Muscle layer of duodenum (tissue), 2 donors: ENCODE measurements at regions not wholly inside any gene's neighbourhood (a gene's known extent, or its start where the extent isn't known, plus 50 kb on each side); places are given as distances from the start of the nearest gene placed in this dataset.
A peak's percentile ranks its signal among the peaks of the same experiment; 100 is the strongest.

Experiments used
- H3K27ac ChIP-seq: one replicate; pipeline ENCODE4 v1.7.0; 2013; ENCODE audit warnings: mild to moderate bottlenecking, low read length
- H3K27me3 ChIP-seq: one replicate; pipeline ENCODE4 v1.7.0; 2013; ENCODE audit warnings: low read depth, mild to moderate bottlenecking, control low read depth, low read length
- H3K36me3 ChIP-seq, 2 donors: one replicate each; pipeline ENCODE4 v1.7.0; 2013; ENCODE audit warnings: low read length in 2 of 2, control low read depth in 1 of 2, mild to moderate bottlenecking in 1 of 2; ENCODE audit not compliant: insufficient read depth in 2 of 2, control insufficient read depth in 1 of 2
- H3K4me1 ChIP-seq, 2 donors: one replicate each; pipeline ENCODE4 v1.7.0; 2013; ENCODE audit warnings: low read length in 2 of 2, mild to moderate bottlenecking in 2 of 2, control low read depth in 1 of 2, moderate library complexity in 1 of 2; ENCODE audit not compliant: insufficient read depth in 2 of 2, control insufficient read depth in 1 of 2
- H3K4me3 ChIP-seq, 2 donors: one replicate each; pipeline ENCODE4 v1.7.0; 2013; ENCODE audit warnings: low read length in 2 of 2, low read depth in 1 of 2, mild to moderate bottlenecking in 1 of 2
- H3K9me3 ChIP-seq, 2 donors: one replicate each; pipeline ENCODE4 v1.7.0; 2013; ENCODE audit warnings: low read length in 2 of 2, control low read depth in 1 of 2, mild to moderate bottlenecking in 1 of 2; ENCODE audit not compliant: control insufficient read depth in 1 of 2
- donor health status: healthy.

- no peaks in the 10 kb centered on the region for H3K9me3 ChIP-seq
- H3K27me3 ChIP-seq = no peaks in the 10 kb centered on the region
- no peak overlapping the region for H3K27ac ChIP-seq
- H3K4me3 ChIP-seq = no peak overlapping the region
- H3K4me1 ChIP-seq = no peaks in the 10 kb centered on the region
- no peaks in the 10 kb centered on the region for H3K36me3 ChIP-seq
Observed at GRCh38 chr16:73996624-73997339, 299.8 kb upstream of the PSMD7 start.

DNA sequence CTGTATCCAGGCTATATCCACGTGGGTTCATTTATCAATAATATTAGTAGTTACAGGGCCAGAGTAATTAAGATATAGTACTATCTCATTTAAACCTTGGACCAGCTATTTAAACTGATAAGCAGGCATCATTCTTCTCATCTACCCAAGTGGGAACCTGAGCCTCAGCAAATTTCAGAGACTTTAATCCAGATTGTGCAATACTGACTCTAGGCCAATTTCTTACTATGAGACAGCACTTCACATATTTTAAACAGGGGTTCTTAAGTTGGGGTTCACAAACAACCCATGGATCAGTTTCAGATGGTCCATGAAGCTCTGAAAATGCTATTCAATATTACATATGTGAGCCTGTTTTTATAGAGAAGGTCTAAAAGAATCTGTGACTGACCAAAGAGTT, 302.7 kb upstream of the PSMD7 start:
- Histone ChIP-seq H3K36me3 (no peaks in the 10 kb centered on the region), H3K27ac (no peak overlapping the region), H3K4me3 (no peak overlapping the region), H3K27me3 (no peaks in the 10 kb centered on the region), H3K4me1 (no peaks in the 10 kb centered on the region), H3K9me3 (no peaks in the 10 kb centered on the region)

GRCh38 chr16:73978407-73978784, 318.2 kb upstream of the PSMD7 start:
- Histone ChIP-seq H3K4me1 (no peaks in the 10 kb centered on the region), H3K27me3 (no peaks in the 10 kb centered on the region), H3K4me3 (no peak overlapping the region), H3K36me3 (no peaks in the 10 kb centered on the region), H3K27ac (no peak overlapping the region), H3K9me3 (peaks cover 0 to 2% of the 10 kb centered on the region in 2 donors)

DNA sequence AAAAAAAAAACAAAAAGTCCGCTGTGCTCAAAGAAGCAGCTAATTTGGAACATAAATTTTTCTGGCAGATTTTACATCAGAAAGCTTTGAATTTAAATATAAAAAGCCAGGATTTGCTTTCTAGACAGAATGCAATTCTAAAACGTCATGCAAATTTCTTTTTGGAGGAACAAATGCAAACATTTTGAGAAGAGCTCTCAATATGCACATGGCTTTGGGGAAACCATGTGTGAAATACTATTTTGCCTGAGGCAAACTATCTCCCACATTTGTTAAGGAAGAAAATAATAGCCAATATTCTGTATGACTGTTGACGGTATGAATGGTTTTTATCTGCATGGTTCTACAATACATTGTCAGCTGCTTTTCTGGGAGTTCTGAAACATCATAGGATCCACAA, 320.0 kb upstream of the PSMD7 start:
- H3K27me3 ChIP-seq = no peaks in the 10 kb centered on the region
- H3K9me3 ChIP-seq = peaks cover 0 to 2% of the 10 kb centered on the region in 2 donors
- H3K4me3 ChIP-seq = no peak overlapping the region
- H3K27ac ChIP-seq = no peak overlapping the region
- H3K36me3 ChIP-seq = no peaks in the 10 kb centered on the region
- no peaks in the 10 kb centered on the region for H3K4me1 ChIP-seq

GRCh38 chr16:73973174-73973573, 323.4 kb upstream of the PSMD7 start:
- no peaks in the 10 kb centered on the region for H3K9me3 ChIP-seq

DNA sequence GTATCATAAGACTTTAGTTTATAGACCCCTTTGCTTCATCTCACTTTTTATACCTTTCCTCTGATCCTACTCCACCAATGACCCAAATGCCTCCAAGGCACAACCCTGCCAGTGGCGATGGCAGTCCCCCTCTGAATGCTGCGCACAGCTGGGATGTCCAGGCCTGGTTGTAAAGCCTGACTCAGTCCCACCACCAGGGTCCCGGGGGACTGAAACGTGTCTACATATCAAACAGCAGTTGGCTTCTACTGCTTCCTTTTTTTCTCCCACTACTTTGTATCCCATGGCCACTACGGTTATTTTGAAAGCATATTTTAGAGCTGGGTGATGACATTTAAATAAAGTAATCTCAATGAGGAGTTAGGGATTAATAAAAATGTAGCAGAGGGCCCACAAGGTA, 329.8 kb upstream of the PSMD7 start:
- Histone ChIP-seq H3K27ac (no peak overlapping the region), H3K36me3 (no peaks in the 10 kb centered on the region), H3K4me3 (no peak overlapping the region), H3K9me3 (no peaks in the 10 kb centered on the region), H3K4me1 (no peaks in the 10 kb centered on the region), H3K27me3 (no peaks in the 10 kb centered on the region)

More at GRCh38 chr16:73973174-73973573, 323.4 kb upstream of the PSMD7 start:
- Histone ChIP-seq H3K27me3 (no peaks in the 10 kb centered on the region), H3K4me3 (no peak overlapping the region), H3K4me1 (no peaks in the 10 kb centered on the region), H3K27ac (no peak overlapping the region), H3K36me3 (no peaks in the 10 kb centered on the region)

DNA sequence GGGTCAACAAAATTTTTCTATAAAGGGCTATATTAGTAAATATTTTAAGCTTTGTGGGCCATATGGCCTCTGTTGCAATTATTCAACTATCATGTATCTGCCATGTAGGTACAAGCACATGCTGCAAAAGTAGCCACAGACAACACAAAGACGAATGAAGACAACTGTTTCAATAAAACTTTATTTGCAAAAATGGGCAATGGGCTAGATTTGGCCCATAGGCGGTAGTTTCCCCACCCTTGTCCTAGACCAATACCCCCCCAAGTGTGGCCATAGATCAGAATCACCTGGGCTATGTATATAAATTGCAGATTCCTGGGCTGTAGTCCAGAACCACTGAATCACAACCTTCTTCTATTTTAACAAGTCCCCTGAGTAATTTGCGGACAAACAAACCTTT, 331.0 kb upstream of the PSMD7 start:
- H3K36me3 ChIP-seq = no peaks in the 10 kb centered on the region
- no peak overlapping the region for H3K4me3 ChIP-seq
- H3K27me3 ChIP-seq = no peaks in the 10 kb centered on the region
- no peak overlapping the region for H3K27ac ChIP-seq
- no peaks in the 10 kb centered on the region for H3K9me3 ChIP-seq
- H3K4me1 ChIP-seq = no peaks in the 10 kb centered on the region

GRCh38 chr16:73956587-73957494, 339.8 kb upstream of the PSMD7 start:
- no peaks in the 10 kb centered on the region for H3K27me3 ChIP-seq
- H3K4me1 ChIP-seq = no peaks in the 10 kb centered on the region
- H3K4me3 ChIP-seq = no peak overlapping the region
- no peak overlapping the region for H3K27ac ChIP-seq
- H3K36me3 ChIP-seq = no peaks in the 10 kb centered on the region
- no peaks in the 10 kb centered on the region for H3K9me3 ChIP-seq

- no peaks in the 10 kb centered on the region for H3K9me3 ChIP-seq
- no peaks in the 10 kb centered on the region for H3K4me1 ChIP-seq
- H3K27ac ChIP-seq = no peak overlapping the region
- H3K4me3 ChIP-seq = peak overlapping the region in 1 of 2 donors; percentile 24
- H3K27me3 ChIP-seq = no peaks in the 10 kb centered on the region
- H3K36me3 ChIP-seq = no peaks in the 10 kb centered on the region
Observed at GRCh38 chr16:73955702-73956101, 340.9 kb upstream of the PSMD7 start.

GRCh38 chr16:73955255-73955654, 341.4 kb upstream of the PSMD7 start:
- Histone ChIP-seq H3K27me3 (no peaks in the 10 kb centered on the region), H3K9me3 (no peaks in the 10 kb centered on the region), H3K27ac (no peak overlapping the region), H3K4me3 (no peak overlapping the region), H3K36me3 (no peaks in the 10 kb centered on the region), H3K4me1 (no peaks in the 10 kb centered on the region)

DNA sequence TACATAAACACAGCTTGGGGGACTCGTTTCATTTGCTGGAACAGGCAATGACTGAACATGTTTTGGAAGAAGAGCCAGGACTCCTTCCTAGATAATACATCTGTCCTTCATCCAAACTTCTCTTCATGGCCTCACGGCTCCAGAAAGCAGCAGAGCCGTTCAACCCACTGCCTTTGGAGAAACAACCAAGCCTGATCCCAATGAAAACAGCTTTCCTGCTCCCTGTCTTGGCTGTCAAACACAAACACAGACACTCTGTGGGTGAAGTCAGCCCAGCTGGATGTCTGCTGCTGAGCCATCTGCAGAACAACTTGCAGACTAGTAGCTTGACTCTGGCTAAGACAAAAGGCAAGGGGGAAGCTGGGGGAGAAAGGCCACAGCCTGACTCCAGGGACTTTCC, 345.1 kb upstream of the PSMD7 start:
- no peak overlapping the region for H3K27ac ChIP-seq
- H3K36me3 ChIP-seq = no peaks in the 10 kb centered on the region
- no peaks in the 10 kb centered on the region for H3K4me1 ChIP-seq
- H3K4me3 ChIP-seq = no peak overlapping the region
- no peaks in the 10 kb centered on the region for H3K9me3 ChIP-seq
- no peaks in the 10 kb centered on the region for H3K27me3 ChIP-seq
